ENCODE measurements at regions not wholly inside any gene's neighbourhood (a gene's known extent, or its start where the extent isn't known, plus 50 kb on each side); places are given as distances from the start of the nearest gene placed in this dataset.

GRCh38 chr10:28761084-28761846 lies 83.9 kb downstream of the BAMBI start:
- H3K4me3 ChIP-seq (ENCODE audit: control insufficient read depth in 2 of 3, extremely low read depth in 1 of 3, insufficient read depth in 2 of 3, low read depth in 1 of 3, low read length in 3 of 3) = no peak overlapping the region
- no peak overlapping the region for H2AFZ ChIP-seq (ENCODE audit: control insufficient read depth, low read length)
- H3K9ac ChIP-seq (ENCODE audit: control insufficient read depth, extremely low read depth, insufficient read depth, low read length) = no peak overlapping the region
- TF ChIP-seq CTCF (optimal IDR thresholded peaks at IDR 0.05 in 1 of 3, IDR thresholded peaks at IDR 0.05 in 1 of 3, conservative IDR thresholded peaks at IDR 0.05 in 1 of 3; ENCODE audit: extremely low read depth in 1 of 3, insufficient read depth in 2 of 3, low read length in 3 of 3) = no peak
- TF ChIP-seq EZH2 (IDR thresholded peaks at IDR 0.05; ENCODE audit: low read length) = no peak
- no peaks in the 10 kb centered on the region for H4K20me1 ChIP-seq (ENCODE audit: control insufficient read depth, extremely low read depth, insufficient read depth, low read length)
- peaks cover 3% of the 10 kb centered on the region for H3K27me3 ChIP-seq (ENCODE audit: control insufficient read depth, extremely low read depth, insufficient read depth, low read length)
- no peaks in the 10 kb centered on the region for H3K4me1 ChIP-seq (ENCODE audit: control insufficient read depth, extremely low read depth, insufficient read depth, low read length)
- no peak for FAIRE-seq
- no peaks in the 10 kb centered on the region for H3K79me2 ChIP-seq (ENCODE audit: control insufficient read depth, insufficient read depth, low read length)
- dilution Hi-C loops (cut with MboI; ENCODE audit: extremely low pct_ligation_motif_present, low sequenced_read_pairs) = no loop called here
- no peak for DNase-seq (ENCODE audit: low read depth, low spot score)
- no peak overlapping the region for H3K4me2 ChIP-seq (ENCODE audit: control insufficient read depth, extremely low read depth, insufficient read depth, low read depth, low read length)
- no peaks in the 10 kb centered on the region for H3K36me3 ChIP-seq (ENCODE audit: control insufficient read depth in 2 of 2, extremely low read depth in 1 of 2, insufficient read depth in 2 of 2, low read length in 2 of 2)
- H3K9me1 ChIP-seq (ENCODE audit: control insufficient read depth, extremely low read depth, insufficient read depth, low read length) = no peaks in the 10 kb centered on the region
- H3K27ac ChIP-seq (ENCODE audit: control insufficient read depth, insufficient read depth, low read length) = no peak overlapping the region
- H3K9me3 ChIP-seq (ENCODE audit: control insufficient read depth, low read depth, low read length) = no peaks in the 10 kb centered on the region

- no peak overlapping the region for H3K9ac ChIP-seq (ENCODE audit: control insufficient read depth, extremely low read depth, insufficient read depth, low read length)
- TF ChIP-seq EZH2 (IDR thresholded peaks at IDR 0.05; ENCODE audit: low read length) = no peak
- no peak for TF ChIP-seq CTCF (optimal IDR thresholded peaks at IDR 0.05 in 1 of 3, IDR thresholded peaks at IDR 0.05 in 1 of 3, conservative IDR thresholded peaks at IDR 0.05 in 1 of 3; ENCODE audit: extremely low read depth in 1 of 3, insufficient read depth in 2 of 3, low read length in 3 of 3)
- no peak overlapping the region for H2AFZ ChIP-seq (ENCODE audit: control insufficient read depth, low read length)
- DNase-seq (ENCODE audit: low read depth, low spot score) (no peak), FAIRE-seq (no peak)
- peaks cover 3% of the 10 kb centered on the region for H3K27me3 ChIP-seq (ENCODE audit: control insufficient read depth, extremely low read depth, insufficient read depth, low read length)
- H3K27ac ChIP-seq (ENCODE audit: control insufficient read depth, insufficient read depth, low read length) = no peak overlapping the region
- H3K4me2 ChIP-seq (ENCODE audit: control insufficient read depth, extremely low read depth, insufficient read depth, low read depth, low read length) = no peak overlapping the region
- H3K4me1 ChIP-seq (ENCODE audit: control insufficient read depth, extremely low read depth, insufficient read depth, low read length) = no peaks in the 10 kb centered on the region
- no peaks in the 10 kb centered on the region for H3K79me2 ChIP-seq (ENCODE audit: control insufficient read depth, insufficient read depth, low read length)
- no peaks in the 10 kb centered on the region for H3K9me1 ChIP-seq (ENCODE audit: control insufficient read depth, extremely low read depth, insufficient read depth, low read length)
- dilution Hi-C loops (cut with MboI; ENCODE audit: extremely low pct_ligation_motif_present, low sequenced_read_pairs) = no loop called here
- no peaks in the 10 kb centered on the region for H3K36me3 ChIP-seq (ENCODE audit: control insufficient read depth in 2 of 2, extremely low read depth in 1 of 2, insufficient read depth in 2 of 2, low read length in 2 of 2)
- H3K9me3 ChIP-seq (ENCODE audit: control insufficient read depth, low read depth, low read length) = no peaks in the 10 kb centered on the region
- no peak overlapping the region for H3K4me3 ChIP-seq (ENCODE audit: control insufficient read depth in 2 of 3, extremely low read depth in 1 of 3, insufficient read depth in 2 of 3, low read depth in 1 of 3, low read length in 3 of 3)
- no peaks in the 10 kb centered on the region for H4K20me1 ChIP-seq (ENCODE audit: control insufficient read depth, extremely low read depth, insufficient read depth, low read length)
Observed at GRCh38 chr10:28763471-28764170, 86.3 kb downstream of the BAMBI start.
